GM12878 (cell line): ENCODE measurements at regions not wholly inside any gene's neighbourhood (a gene's known extent, or its start where the extent isn't known, plus 50 kb on each side); places are given as distances from the start of the nearest gene placed in this dataset.

Experiments used
- ATAC-seq: fragments of 200-7000 bp; cut with Tn5 transposase; 3 replicates; pipeline ENCODE4 v1.9.1; 2020; ENCODE audit warnings: mild to moderate bottlenecking, moderate library complexity
- BruUV-seq: library from RNA; stranded (reverse); fragments of 400-500 nt; replicated peaks from 2 replicates; lab custom pipeline; 2021; lab: Mats Ljungman, UMichigan
- CTCF ChIA-PET: fragments of 300-600 bp; sonication (Branson Sonifier 250); formaldehyde crosslinking; extraction: SDS; loops from one replicate; lab custom pipeline; 2021; ENCODE audit warnings: inconsistent platforms; lab: Yijun Ruan, JAX
- POLR2A ChIA-PET: fragments of 350-600 bp; formaldehyde crosslinking; extraction: SDS; loops from one replicate; lab custom pipeline; 2021; ENCODE audit warnings: inconsistent platforms; lab: Charles Lee
- RAD21 ChIA-PET: fragments of 300-600 bp; sonication (Branson Sonifier 250); formaldehyde crosslinking; loops from one replicate; lab custom pipeline; 2023; ENCODE audit warnings: antibody characterized with exemption; ENCODE audit not compliant: unreplicated experiment; lab: Charles Lee
- SMC1A ChIA-PET: fragments of 300-600 bp; sonication (Branson Sonifier 250); formaldehyde crosslinking; loops from one replicate; lab custom pipeline; 2023; ENCODE audit not compliant: unreplicated experiment, uncharacterized antibody; lab: Charles Lee
- DNase-seq: peaks from one replicate; pipeline ENCODE4 v3.0.0-alpha.2; 2011; ENCODE audit warnings: low read depth, low spot score
- FAIRE-seq: peaks from 3 replicates; lab custom pipeline; 2011; peaks lifted over from hg19 to GRCh38; lab: Jason Lieb, UNC
- H2AFZ ChIP-seq: 2 replicates; pipeline ENCODE4 v1.6.0; 2011; ENCODE audit warnings: low read depth, low read length, control low read depth; ENCODE audit not compliant: control insufficient read depth
- H3K27ac ChIP-seq: 2 replicates; pipeline ENCODE4 v1.5.1; 2011; ENCODE audit warnings: control low read depth; ENCODE audit not compliant: control insufficient read depth, insufficient read depth
- H3K27me3 ChIP-seq, 2 experiments: replicated peaks in 1 of 2; 2 replicates each; pipeline versions ENCODE4 v1.6.0 to v1.6.1; 2011; ENCODE audit warnings: low read length in 1 of 2; ENCODE audit not compliant: control insufficient read depth in 2 of 2, insufficient read depth in 2 of 2
- H3K36me3 ChIP-seq, 2 experiments: 2 replicates each; pipeline ENCODE4 v1.5.1; 2011; ENCODE audit warnings: low read length in 1 of 2; ENCODE audit not compliant: control insufficient read depth in 2 of 2, insufficient read depth in 2 of 2
- H3K4me1 ChIP-seq: 2 replicates; pipeline ENCODE4 v1.6.1; 2011; ENCODE audit warnings: mild to moderate bottlenecking, low read length, moderate library complexity, mixed read lengths; ENCODE audit not compliant: control insufficient read depth, insufficient read depth
- H3K4me2 ChIP-seq: 2 replicates; pipeline ENCODE4 v1.6.0; 2011; ENCODE audit warnings: control low read depth; ENCODE audit not compliant: control insufficient read depth, insufficient read depth
- H3K4me3 ChIP-seq: fragments of 200-600 bp; sonication (generic); 2 replicates; pipeline ENCODE4 v1.5.1; 2016
- H3K79me2 ChIP-seq: 2 replicates; pipeline ENCODE4 v1.6.0; 2011; ENCODE audit warnings: low read length; ENCODE audit not compliant: control insufficient read depth, insufficient read depth
- H3K9ac ChIP-seq: 2 replicates; pipeline ENCODE4 v1.8.0; 2011; ENCODE audit warnings: low read length, control low read depth, mixed read lengths; ENCODE audit not compliant: control insufficient read depth, insufficient read depth
- H3K9me3 ChIP-seq: replicated peaks from 3 replicates; pipeline ENCODE4 v1.5.1; 2011; ENCODE audit warnings: mild to moderate bottlenecking, low read length; ENCODE audit not compliant: control insufficient read depth, insufficient read depth
- H4K20me1 ChIP-seq: 2 replicates; pipeline ENCODE4 v1.6.0; 2011; ENCODE audit not compliant: control insufficient read depth, insufficient read depth
- CBFB ChIP-seq: IDR thresholded peaks from 2 replicates; pipeline ENCODE4 v1.6.1; 2016; ENCODE audit warnings: antibody characterized with exemption, low read depth
- WRNIP1 ChIP-seq: IDR thresholded peaks from 2 replicates; pipeline ENCODE4 v1.6.1; 2011; ENCODE audit warnings: low read depth, low read length, improper control_type of control experiment, borderline replicate concordance
- ZBTB11 ChIP-seq: fragments of 450-650 bp; formaldehyde crosslinking; IDR thresholded peaks from 2 replicates; pipeline ENCODE4 v1.5.0; 2022; ENCODE audit warnings: mild to moderate bottlenecking, missing genetic modification characterization
- WGBS: methylation state at CpG from one replicate; pipeline ENCODE4 v1.1.6; 2016; ENCODE audit warnings: low lambda C conversion rate; ENCODE audit not compliant: insufficient replicate concordance, insufficient coverage; ENCODE audit errors: missing lambda C conversion rate; 5-methylcytosine and 5-hydroxymethylcytosine counted together
- in situ Hi-C: fragments of 300-500 bp; cut with MboI; formaldehyde crosslinking; loops from 9 replicates; pipeline ENCODE4 v1.14.3; 2018; ENCODE audit warnings: mixed read lengths
- intact Hi-C: fragments of 100-400 bp; cut with micrococcal nuclease; formaldehyde crosslinking; loops from one replicate; pipeline ENCODE4 v1.14.2; 2022; ENCODE audit not compliant: unreplicated experiment
- TF ChIP-seq, protein P1 (sequence below): fragments of 450-650 bp; IDR thresholded peaks from 2 replicates; pipeline ENCODE4 v1.6.1; 2017; ENCODE audit warnings: low read depth, mild to moderate bottlenecking, moderate library complexity
- TF ChIP-seq, protein P2 (sequence below): IDR thresholded peaks from 2 replicates; pipeline ENCODE4 v1.6.1; 2012; ENCODE audit warnings: low read depth, low read length, improper control_type of control experiment
- TF ChIP-seq, protein P3 (sequence below): fragments of 450-650 bp; IDR thresholded peaks from 2 replicates; pipeline ENCODE4 v1.6.1; 2016; ENCODE audit warnings: mild to moderate bottlenecking, moderate library complexity, borderline replicate concordance

DNA sequence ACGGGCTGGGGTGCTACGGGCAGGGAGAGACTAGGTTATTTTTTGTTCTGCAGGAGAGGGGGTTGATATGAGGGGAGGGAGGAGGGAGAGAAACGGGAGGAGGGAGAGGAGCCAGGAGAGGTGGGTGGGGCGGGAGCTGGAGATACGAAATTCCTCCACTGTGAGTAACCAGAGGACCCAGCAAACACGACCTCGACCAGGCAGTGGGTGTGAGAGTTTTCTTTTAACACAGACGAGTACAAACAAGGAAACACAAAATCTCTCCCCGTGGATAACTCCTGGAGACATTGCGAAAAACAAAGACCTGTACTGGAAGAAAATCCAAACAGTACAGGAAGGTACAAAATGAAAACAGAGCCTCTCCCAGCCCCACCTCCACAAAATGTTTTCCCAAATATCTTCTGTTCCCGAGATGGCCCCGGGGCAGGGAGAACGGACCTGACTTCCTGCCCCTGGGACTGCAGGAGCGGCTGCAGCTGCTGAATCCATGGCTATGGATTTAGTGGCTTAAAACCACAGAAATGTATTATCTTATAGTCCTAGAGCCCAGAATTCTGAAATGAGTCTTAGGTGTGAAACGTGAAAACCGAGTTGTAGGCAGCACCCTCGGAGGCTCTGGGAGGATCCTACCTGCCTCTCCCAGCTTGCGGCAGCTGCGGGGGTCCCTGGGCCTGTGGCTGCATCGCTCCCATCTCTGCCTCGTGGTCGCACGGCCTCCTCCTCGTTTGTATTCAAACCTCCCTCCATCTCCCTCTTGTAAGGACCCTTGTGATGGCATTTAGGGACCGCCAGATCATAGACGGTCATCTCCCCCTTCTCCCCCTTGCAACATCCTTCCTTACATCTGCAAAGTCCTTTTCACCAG lies 82.2 kb downstream of the RIPK4 start:
- Histone ChIP-seq H4K20me1 (no peaks in the 10 kb centered on the region), H3K4me3 (no peak overlapping the region), H3K4me1 (no peaks in the 10 kb centered on the region), H3K79me2 (no peaks in the 10 kb centered on the region), H3K4me2 (no peak overlapping the region), H3K9ac (no peak overlapping the region), H3K27me3 (no peaks in the 10 kb centered on the region), H3K9me3 (no peaks in the 10 kb centered on the region), H2AFZ (no peak overlapping the region), H3K36me3 (no peaks in the 10 kb centered on the region), H3K27ac (no peak overlapping the region)
- ChIA-PET RAD21 (no interaction called here), CTCF (no interaction called here), SMC1A (interaction anchor here (0.7 to 1.4 kb wide), 4 partner anchors 8 to 402 kb away, joined by 3 to 4 read pairs (median 3); no protein-coding TSS in a partner anchor), POLR2A (no interaction called here)
- no peak for ATAC-seq
- 18% methylated on average over 25 of the region's 26 CpGs for WGBS
- BruUV-seq = no TSS peak
- no peak for DNase-seq
- no peak for FAIRE-seq
- intact Hi-C loops = no loop called here
- in situ Hi-C loops = no loop called here
- TF ChIP-seq, protein P1, sequence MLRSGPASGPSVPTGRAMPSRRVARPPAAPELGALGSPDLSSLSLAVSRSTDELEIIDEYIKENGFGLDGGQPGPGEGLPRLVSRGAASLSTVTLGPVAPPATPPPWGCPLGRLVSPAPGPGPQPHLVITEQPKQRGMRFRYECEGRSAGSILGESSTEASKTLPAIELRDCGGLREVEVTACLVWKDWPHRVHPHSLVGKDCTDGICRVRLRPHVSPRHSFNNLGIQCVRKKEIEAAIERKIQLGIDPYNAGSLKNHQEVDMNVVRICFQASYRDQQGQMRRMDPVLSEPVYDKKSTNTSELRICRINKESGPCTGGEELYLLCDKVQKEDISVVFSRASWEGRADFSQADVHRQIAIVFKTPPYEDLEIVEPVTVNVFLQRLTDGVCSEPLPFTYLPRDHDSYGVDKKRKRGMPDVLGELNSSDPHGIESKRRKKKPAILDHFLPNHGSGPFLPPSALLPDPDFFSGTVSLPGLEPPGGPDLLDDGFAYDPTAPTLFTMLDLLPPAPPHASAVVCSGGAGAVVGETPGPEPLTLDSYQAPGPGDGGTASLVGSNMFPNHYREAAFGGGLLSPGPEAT = no peak
- TF ChIP-seq, protein P2, sequence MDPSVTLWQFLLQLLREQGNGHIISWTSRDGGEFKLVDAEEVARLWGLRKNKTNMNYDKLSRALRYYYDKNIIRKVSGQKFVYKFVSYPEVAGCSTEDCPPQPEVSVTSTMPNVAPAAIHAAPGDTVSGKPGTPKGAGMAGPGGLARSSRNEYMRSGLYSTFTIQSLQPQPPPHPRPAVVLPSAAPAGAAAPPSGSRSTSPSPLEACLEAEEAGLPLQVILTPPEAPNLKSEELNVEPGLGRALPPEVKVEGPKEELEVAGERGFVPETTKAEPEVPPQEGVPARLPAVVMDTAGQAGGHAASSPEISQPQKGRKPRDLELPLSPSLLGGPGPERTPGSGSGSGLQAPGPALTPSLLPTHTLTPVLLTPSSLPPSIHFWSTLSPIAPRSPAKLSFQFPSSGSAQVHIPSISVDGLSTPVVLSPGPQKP = no peak
- TF ChIP-seq CBFB = no peak
- TF ChIP-seq ZBTB11 (CRISPR knock-in tag) = no peak
- TF ChIP-seq, protein P3, sequence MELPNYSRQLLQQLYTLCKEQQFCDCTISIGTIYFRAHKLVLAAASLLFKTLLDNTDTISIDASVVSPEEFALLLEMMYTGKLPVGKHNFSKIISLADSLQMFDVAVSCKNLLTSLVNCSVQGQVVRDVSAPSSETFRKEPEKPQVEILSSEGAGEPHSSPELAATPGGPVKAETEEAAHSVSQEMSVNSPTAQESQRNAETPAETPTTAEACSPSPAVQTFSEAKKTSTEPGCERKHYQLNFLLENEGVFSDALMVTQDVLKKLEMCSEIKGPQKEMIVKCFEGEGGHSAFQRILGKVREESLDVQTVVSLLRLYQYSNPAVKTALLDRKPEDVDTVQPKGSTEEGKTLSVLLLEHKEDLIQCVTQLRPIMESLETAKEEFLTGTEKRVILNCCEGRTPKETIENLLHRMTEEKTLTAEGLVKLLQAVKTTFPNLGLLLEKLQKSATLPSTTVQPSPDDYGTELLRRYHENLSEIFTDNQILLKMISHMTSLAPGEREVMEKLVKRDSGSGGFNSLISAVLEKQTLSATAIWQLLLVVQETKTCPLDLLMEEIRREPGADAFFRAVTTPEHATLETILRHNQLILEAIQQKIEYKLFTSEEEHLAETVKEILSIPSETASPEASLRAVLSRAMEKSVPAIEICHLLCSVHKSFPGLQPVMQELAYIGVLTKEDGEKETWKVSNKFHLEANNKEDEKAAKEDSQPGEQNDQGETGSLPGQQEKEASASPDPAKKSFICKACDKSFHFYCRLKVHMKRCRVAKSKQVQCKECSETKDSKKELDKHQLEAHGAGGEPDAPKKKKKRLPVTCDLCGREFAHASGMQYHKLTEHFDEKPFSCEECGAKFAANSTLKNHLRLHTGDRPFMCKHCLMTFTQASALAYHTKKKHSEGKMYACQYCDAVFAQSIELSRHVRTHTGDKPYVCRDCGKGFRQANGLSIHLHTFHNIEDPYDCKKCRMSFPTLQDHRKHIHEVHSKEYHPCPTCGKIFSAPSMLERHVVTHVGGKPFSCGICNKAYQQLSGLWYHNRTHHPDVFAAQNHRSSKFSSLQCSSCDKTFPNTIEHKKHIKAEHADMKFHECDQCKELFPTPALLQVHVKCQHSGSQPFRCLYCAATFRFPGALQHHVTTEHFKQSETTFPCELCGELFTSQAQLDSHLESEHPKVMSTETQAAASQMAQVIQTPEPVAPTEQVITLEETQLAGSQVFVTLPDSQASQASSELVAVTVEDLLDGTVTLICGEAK = no peak
- TF ChIP-seq WRNIP1 = no peak
